ENCODE measurements at regions not wholly inside any gene's neighbourhood (a gene's known extent, or its start where the extent isn't known, plus 50 kb on each side); places are given as distances from the start of the nearest gene placed in this dataset.

GRCh38 chr17:72342061-72342460 is 221.2 kb downstream of the SOX9 start:
- no peak for DNase-seq (ENCODE audit: extremely low spot score in 2 of 2)
- TF ChIP-seq, protein P1, sequence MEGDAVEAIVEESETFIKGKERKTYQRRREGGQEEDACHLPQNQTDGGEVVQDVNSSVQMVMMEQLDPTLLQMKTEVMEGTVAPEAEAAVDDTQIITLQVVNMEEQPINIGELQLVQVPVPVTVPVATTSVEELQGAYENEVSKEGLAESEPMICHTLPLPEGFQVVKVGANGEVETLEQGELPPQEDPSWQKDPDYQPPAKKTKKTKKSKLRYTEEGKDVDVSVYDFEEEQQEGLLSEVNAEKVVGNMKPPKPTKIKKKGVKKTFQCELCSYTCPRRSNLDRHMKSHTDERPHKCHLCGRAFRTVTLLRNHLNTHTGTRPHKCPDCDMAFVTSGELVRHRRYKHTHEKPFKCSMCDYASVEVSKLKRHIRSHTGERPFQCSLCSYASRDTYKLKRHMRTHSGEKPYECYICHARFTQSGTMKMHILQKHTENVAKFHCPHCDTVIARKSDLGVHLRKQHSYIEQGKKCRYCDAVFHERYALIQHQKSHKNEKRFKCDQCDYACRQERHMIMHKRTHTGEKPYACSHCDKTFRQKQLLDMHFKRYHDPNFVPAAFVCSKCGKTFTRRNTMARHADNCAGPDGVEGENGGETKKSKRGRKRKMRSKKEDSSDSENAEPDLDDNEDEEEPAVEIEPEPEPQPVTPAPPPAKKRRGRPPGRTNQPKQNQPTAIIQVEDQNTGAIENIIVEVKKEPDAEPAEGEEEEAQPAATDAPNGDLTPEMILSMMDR (IDR thresholded peaks at IDR 0.05) = no peak
- TF ChIP-seq POLR2AphosphoS5 (IDR thresholded peaks at IDR 0.05; ENCODE audit: insufficient read depth in 1 of 2, low read depth in 1 of 2) (no peak), POLR2A (IDR thresholded peaks at IDR 0.05) (no peak)
- no peaks in the 10 kb centered on the region for H3K27me3 ChIP-seq
- H3K9me3 ChIP-seq = no peaks in the 10 kb centered on the region
- H3K36me3 ChIP-seq = no peaks in the 10 kb centered on the region
- intact Hi-C loops (cut with DNase I) = no loop called here
- H3K4me3 ChIP-seq = no peak overlapping the region
- peaks cover 23% of the 10 kb centered on the region for H3K4me1 ChIP-seq
- no peak overlapping the region for H3K27ac ChIP-seq

DNA sequence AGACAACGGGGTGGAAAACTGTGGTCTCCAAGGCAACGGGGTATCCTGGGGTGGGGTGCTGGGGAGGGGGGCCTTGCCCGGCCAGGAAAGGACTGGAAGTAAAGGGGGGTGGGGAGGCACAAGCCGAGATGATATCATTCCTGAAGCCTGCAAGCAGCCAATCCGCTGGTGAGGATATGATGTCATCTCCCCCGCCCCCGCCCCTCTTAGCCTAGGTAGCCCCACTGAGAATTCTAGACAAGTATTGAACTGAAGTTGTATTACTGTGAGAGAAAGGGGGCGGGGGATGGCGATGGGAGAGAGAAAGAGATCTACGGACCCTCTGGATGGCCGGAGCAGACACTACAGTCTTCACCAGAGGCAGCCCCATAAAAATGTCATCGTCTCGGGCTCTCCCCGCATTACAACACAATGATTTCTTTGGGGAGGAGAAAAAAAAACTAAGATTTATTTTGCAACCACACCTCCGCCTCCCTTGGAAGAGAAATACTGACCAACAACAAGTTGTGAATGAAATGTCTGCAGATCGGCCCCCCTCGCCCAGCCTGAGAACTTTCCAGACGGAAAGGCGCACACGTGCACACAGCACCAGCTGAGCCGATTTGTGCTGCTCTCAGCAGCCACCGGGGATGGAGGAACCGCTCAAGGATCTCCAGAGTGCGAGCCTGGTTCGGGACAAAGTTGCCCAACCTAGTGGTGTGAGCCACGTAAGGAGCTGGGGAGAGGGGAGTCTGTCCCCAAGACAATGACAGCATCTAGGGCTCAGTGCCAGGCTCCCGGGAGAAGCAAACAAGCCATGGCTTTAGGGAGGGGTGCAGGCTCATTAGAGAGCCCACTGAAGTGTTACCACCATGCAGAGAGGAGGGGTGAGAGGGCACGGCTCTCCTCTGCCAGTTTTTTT is 222.1 kb downstream of the SOX9 start:
- H3K4me3 ChIP-seq = peak overlapping the region in 1 of 2 donors; percentile 26
- intact Hi-C loops (cut with DNase I) = no loop called here
- no peaks in the 10 kb centered on the region for H3K36me3 ChIP-seq
- peaks cover 23% of the 10 kb centered on the region for H3K4me1 ChIP-seq
- H3K9me3 ChIP-seq = no peaks in the 10 kb centered on the region
- H3K27me3 ChIP-seq = no peaks in the 10 kb centered on the region
- DNase-seq (ENCODE audit: extremely low spot score in 2 of 2) = no peak
- TF ChIP-seq POLR2AphosphoS5 (IDR thresholded peaks at IDR 0.05; ENCODE audit: insufficient read depth in 1 of 2, low read depth in 1 of 2) = no peak
- H3K27ac ChIP-seq = no peak overlapping the region

GRCh38 chr17:72343911-72344310 is 223.1 kb downstream of the SOX9 start:
- TF ChIP-seq POLR2AphosphoS5 (IDR thresholded peaks at IDR 0.05; ENCODE audit: insufficient read depth in 1 of 2, low read depth in 1 of 2) (no peak), POLR2A (IDR thresholded peaks at IDR 0.05) (no peak)
- TF ChIP-seq, protein P1 (IDR thresholded peaks at IDR 0.05) = no peak
- H3K4me3 ChIP-seq = no peak overlapping the region
- H3K9me3 ChIP-seq = no peaks in the 10 kb centered on the region
- no peaks in the 10 kb centered on the region for H3K27me3 ChIP-seq
- DNase-seq (ENCODE audit: extremely low spot score in 2 of 2) = no peak
- intact Hi-C loops (cut with DNase I) = no loop called here
- no peak overlapping the region for H3K27ac ChIP-seq
- H3K36me3 ChIP-seq = no peaks in the 10 kb centered on the region
- H3K4me1 ChIP-seq = peaks cover 17% of the 10 kb centered on the region

DNA sequence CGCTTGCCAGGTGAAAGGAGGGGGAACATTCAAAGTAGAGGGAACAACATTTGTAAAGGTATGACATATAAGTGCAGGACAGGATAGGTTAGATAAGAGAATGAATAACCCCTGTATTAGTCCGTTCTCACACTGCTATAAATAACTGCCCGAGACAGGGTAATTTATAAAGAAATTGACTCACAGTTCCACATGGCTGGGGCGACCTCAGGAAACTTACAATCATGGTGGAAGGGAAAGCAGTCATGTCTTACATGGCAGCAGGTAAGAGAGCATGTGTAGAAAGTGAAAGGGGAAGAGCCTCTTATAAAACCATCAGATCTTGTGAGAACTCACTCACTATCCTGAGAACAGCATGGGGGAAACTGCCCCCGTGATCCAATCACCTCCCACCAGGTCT is 223.8 kb downstream of the SOX9 start:
- DNase-seq (ENCODE audit: extremely low spot score in 2 of 2) = no peak
- H3K4me1 ChIP-seq = peaks cover 15% of the 10 kb centered on the region
- H3K36me3 ChIP-seq = no peaks in the 10 kb centered on the region
- no peaks in the 10 kb centered on the region for H3K27me3 ChIP-seq
- no peaks in the 10 kb centered on the region for H3K9me3 ChIP-seq
- intact Hi-C loops (cut with DNase I) = loop anchor here (5.0 kb wide), 1 partner anchor 943 kb away; no protein-coding TSS in a partner anchor
- H3K27ac ChIP-seq = no peak overlapping the region
- TF ChIP-seq, protein P1 (IDR thresholded peaks at IDR 0.05) = no peak
- no peak for TF ChIP-seq POLR2AphosphoS5 (IDR thresholded peaks at IDR 0.05; ENCODE audit: insufficient read depth in 1 of 2, low read depth in 1 of 2)
- no peak for TF ChIP-seq POLR2A (IDR thresholded peaks at IDR 0.05)
- no peak overlapping the region for H3K4me3 ChIP-seq

DNA sequence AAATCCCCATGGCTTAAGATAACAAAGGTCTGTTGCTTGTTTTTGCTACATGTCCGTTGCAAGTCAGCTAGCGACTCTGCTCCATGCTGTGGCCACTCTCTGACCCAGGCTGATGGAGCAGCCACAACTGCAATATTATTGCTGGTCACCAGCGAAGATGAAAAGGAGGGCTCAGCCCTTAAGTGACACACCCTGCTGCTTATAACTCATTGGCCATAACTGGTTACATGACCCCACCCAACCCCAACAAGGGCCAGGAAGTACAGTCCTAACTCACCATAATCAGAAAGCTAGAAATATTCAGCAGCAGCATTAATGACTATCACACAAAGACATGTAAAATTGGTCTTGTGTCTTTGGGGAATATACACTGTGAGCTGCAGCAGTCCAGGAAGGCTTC is 224.3 kb downstream of the SOX9 start:
- intact Hi-C loops (cut with DNase I) = loop anchor here (5.0 kb wide), 1 partner anchor 942 kb away; no protein-coding TSS in a partner anchor
- Histone ChIP-seq H3K27me3 (no peaks in the 10 kb centered on the region), H3K27ac (no peak overlapping the region), H3K9me3 (no peaks in the 10 kb centered on the region), H3K4me3 (no peak overlapping the region), H3K36me3 (no peaks in the 10 kb centered on the region), H3K4me1 (peaks cover 15% of the 10 kb centered on the region)
- no peak for DNase-seq (ENCODE audit: extremely low spot score in 2 of 2)
- TF ChIP-seq, protein P1 (IDR thresholded peaks at IDR 0.05) = no peak
- TF ChIP-seq POLR2A (IDR thresholded peaks at IDR 0.05) (no peak), POLR2AphosphoS5 (IDR thresholded peaks at IDR 0.05; ENCODE audit: insufficient read depth in 1 of 2, low read depth in 1 of 2) (no peak)

All from vagina (tissue), 2 donors.